Panc1 (cell line): ENCODE measurements at regions not wholly inside any gene's neighbourhood (a gene's known extent, or its start where the extent isn't known, plus 50 kb on each side); places are given as distances from the start of the nearest gene placed in this dataset.

Source experiments
- ATAC-seq: fragments of 200-7000 bp; cut with Tn5 transposase; 2 replicates; pipeline ENCODE4 v1.9.1; 2020; ENCODE audit warnings: mild to moderate bottlenecking, moderate library complexity
- BruUV-seq: library from RNA; stranded (reverse); fragments of 400-500 nt; replicated peaks from 2 replicates; lab custom pipeline; 2021; lab: Mats Ljungman, UMichigan
- CTCF ChIA-PET: fragments of 300-600 bp; sonication (Branson Sonifier 250); formaldehyde crosslinking; loops from one replicate; lab custom pipeline; 2022; ENCODE audit warnings: antibody characterized with exemption; lab: Charles Lee
- POLR2A ChIA-PET: fragments of 300-600 bp; sonication (Branson Sonifier 250); formaldehyde crosslinking; loops from one replicate; lab custom pipeline; 2022; ENCODE audit warnings: antibody characterized with exemption; lab: Charles Lee
- DNase-seq: peaks from one replicate; pipeline ENCODE4 v3.0.0-alpha.2; 2010; ENCODE audit warnings: low read depth, low spot score
- H3K27ac ChIP-seq: 2 replicates; pipeline ENCODE4 v1.5.1; 2011; ENCODE audit warnings: mild to moderate bottlenecking, low read length, inconsistent platforms
- H3K27me3 ChIP-seq: fragments of 200-500 bp; sonication (Bioruptor generic); 2 replicates; pipeline ENCODE4 v1.6.0; 2014; ENCODE audit warnings: low read length, inconsistent platforms; ENCODE audit not compliant: control insufficient read depth, insufficient read depth
- H3K36me3 ChIP-seq: fragments of 200-500 bp; sonication (Bioruptor generic); 2 replicates; pipeline ENCODE4 v1.5.1; 2014; ENCODE audit warnings: inconsistent platforms, mild to moderate bottlenecking, low read length, moderate library complexity; ENCODE audit not compliant: control insufficient read depth, insufficient read depth
- H3K4me1 ChIP-seq: 2 replicates; pipeline ENCODE4 v1.5.1; 2011; ENCODE audit warnings: inconsistent platforms, mild to moderate bottlenecking, low read length, moderate library complexity; ENCODE audit not compliant: control insufficient read depth, insufficient read depth
- H3K4me3 ChIP-seq, 2 experiments: 2 replicates each; pipeline ENCODE4 v1.5.1; 2011 to 2012; ENCODE audit warnings: low read depth in 2 of 2, low read length in 2 of 2, mild to moderate bottlenecking in 2 of 2, inconsistent platforms in 1 of 2, moderate library complexity in 1 of 2
- H3K9me3 ChIP-seq: fragments of 200-500 bp; sonication (Bioruptor generic); 2 replicates; pipeline ENCODE4 v1.5.1; 2014; ENCODE audit warnings: low read depth, mild to moderate bottlenecking, inconsistent platforms, low read length, moderate library complexity; ENCODE audit not compliant: control insufficient read depth, insufficient read depth
- CTCF ChIP-seq: fragments of 450-650 bp; IDR thresholded peaks from 2 replicates; pipeline ENCODE4 v1.5.1; 2017; ENCODE audit warnings: mild to moderate bottlenecking
- POLR2AphosphoS5 ChIP-seq: IDR thresholded peaks from 2 replicates; pipeline ENCODE4 v1.6.1; 2012; ENCODE audit warnings: mild to moderate bottlenecking, low read depth, low read length, moderate library complexity
- REST ChIP-seq, 2 experiments: IDR thresholded peaks; 2 replicates each; pipeline ENCODE4 v1.6.1; 2011 to 2012; ENCODE audit warnings: low read depth in 2 of 2, control low read depth in 1 of 2, low read length in 1 of 2, mild to moderate bottlenecking in 1 of 2, moderate library complexity in 1 of 2; ENCODE audit not compliant: insufficient read depth in 1 of 2
- SIN3A ChIP-seq: IDR thresholded peaks from 2 replicates; pipeline ENCODE4 v1.6.1; 2012; ENCODE audit warnings: low read depth, mild to moderate bottlenecking, low read length, moderate library complexity, borderline replicate concordance; ENCODE audit not compliant: insufficient read depth
- TCF7L2 ChIP-seq: IDR thresholded peaks from 2 replicates; pipeline ENCODE4 v1.6.1; 2011; ENCODE audit warnings: mild to moderate bottlenecking, low read depth, low read length, inconsistent platforms
- in situ Hi-C: cut with HindIII; loops from 2 replicates; pipeline ENCODE4 v1.10.0; 2016; ENCODE audit warnings: low sequenced_read_pairs, low pct_unique_long_range_greater_than_20kb
- intact Hi-C: fragments of 100-400 bp; cut with micrococcal nuclease; formaldehyde crosslinking; loops from one replicate; pipeline ENCODE4 v1.10.0; 2022; ENCODE audit not compliant: unreplicated experiment

GRCh38 chr5:2141254-2142000 is 258.7 kb upstream of the IRX4 start:
- in situ Hi-C loops (no loop called here), intact Hi-C loops (no loop called here)
- POLR2A ChIA-PET: no interaction called here
- Histone ChIP-seq H3K4me1 (no peaks in the 10 kb centered on the region), H3K36me3 (no peaks in the 10 kb centered on the region), H3K27ac (no peak overlapping the region), H3K27me3 (peaks cover 2% of the 10 kb centered on the region; the same call in 1 of the 2 replicates), H3K4me3 (no peak overlapping the region), H3K9me3 (no peaks in the 10 kb centered on the region)
- no TSS peak for BruUV-seq
- DNase-seq (no peak), ATAC-seq (0 out of 2 replicates have a peak, but pooled peaks have one; percentile 21)
- CTCF ChIA-PET: no interaction called here
- TF ChIP-seq REST (IDR thresholded peaks at IDR 0.05; ENCODE audit: insufficient read depth in 1 of 2, low read depth in 2 of 2, low read length in 1 of 2) (no peak), CTCF (no peak), SIN3A (no peak), TCF7L2 (no peak), POLR2AphosphoS5 (no peak)

GRCh38 chr5:2140501-2141175 is 257.9 kb upstream of the IRX4 start:
- Histone ChIP-seq H3K27ac (no peak overlapping the region), H3K27me3 (peaks cover 2% of the 10 kb centered on the region; the same call in 1 of the 2 replicates), H3K36me3 (no peaks in the 10 kb centered on the region), H3K9me3 (no peaks in the 10 kb centered on the region), H3K4me3 (no peak overlapping the region), H3K4me1 (no peaks in the 10 kb centered on the region)
- BruUV-seq: no TSS peak
- TF ChIP-seq REST (IDR thresholded peaks at IDR 0.05; ENCODE audit: insufficient read depth in 1 of 2, low read depth in 2 of 2, low read length in 1 of 2) (no peak), TCF7L2 (no peak), POLR2AphosphoS5 (no peak), SIN3A (no peak), CTCF (no peak)
- ATAC-seq (no peak), DNase-seq (no peak)
- POLR2A ChIA-PET: no interaction called here
- in situ Hi-C loops: no loop called here
- CTCF ChIA-PET: no interaction called here
- intact Hi-C loops: no loop called here
